ENCODE measurements at regions not wholly inside any gene's neighbourhood (a gene's known extent, or its start where the extent isn't known, plus 50 kb on each side); places are given as distances from the start of the nearest gene placed in this dataset.
"Not testable (repeated sequence)": the region's sequence is repeated elsewhere in the genome, so short reads cannot be mapped to it uniquely, and the experiment has no call there.

- no peaks in the 10 kb centered on the region for H3K36me3 ChIP-seq
- no peak for DNase-seq
- WGBS, 2 donors, result 79 to 81% methylated on average over 9 of the region's 9 CpGs
- intact Hi-C loops (cut with DNase I), result no loop called here
- no peak overlapping the region for H3K4me3 ChIP-seq
- H3K27ac ChIP-seq, result no peak overlapping the region
- no peaks in the 10 kb centered on the region for H3K9me3 ChIP-seq
- H3K4me1 ChIP-seq, result no peaks in the 10 kb centered on the region
- TF ChIP-seq EP300 (IDR thresholded peaks at IDR 0.05) (no peak), POLR2A (IDR thresholded peaks at IDR 0.05) (no peak), POLR2AphosphoS5 (IDR thresholded peaks at IDR 0.05) (no peak), CTCF (IDR thresholded peaks at IDR 0.05) (no peak)
- no peaks in the 10 kb centered on the region for H3K27me3 ChIP-seq
These were observed 921.8 kb upstream of the PCDH10 start for GRCh38 chr4:132227151-132227856.

GRCh38 chr4:132227857-132228165 lies 921.3 kb upstream of the PCDH10 start:
- H3K4me1 ChIP-seq; DNase-seq; intact Hi-C loops (cut with DNase I); H3K27ac ChIP-seq; H3K36me3 ChIP-seq; H3K9me3 ChIP-seq; H3K27me3 ChIP-seq; H3K4me3 ChIP-seq: not testable (repeated sequence)
- 61 to 68% methylated on average over 11 of the region's 11 CpGs for WGBS, 2 donors

GRCh38 chr4:132228676-132229075 lies 920.4 kb upstream of the PCDH10 start:
- H3K4me3 ChIP-seq, result no peak overlapping the region
- no peak for DNase-seq
- no peak overlapping the region for H3K27ac ChIP-seq
- no peaks in the 10 kb centered on the region for H3K27me3 ChIP-seq
- no peaks in the 10 kb centered on the region for H3K36me3 ChIP-seq
- no peaks in the 10 kb centered on the region for H3K4me1 ChIP-seq
- no peak for TF ChIP-seq CTCF (IDR thresholded peaks at IDR 0.05)
- TF ChIP-seq POLR2AphosphoS5 (IDR thresholded peaks at IDR 0.05), result no peak
- no peak for TF ChIP-seq POLR2A (IDR thresholded peaks at IDR 0.05)
- TF ChIP-seq EP300 (IDR thresholded peaks at IDR 0.05), result no peak
- H3K9me3 ChIP-seq, result no peaks in the 10 kb centered on the region
- intact Hi-C loops (cut with DNase I), result no loop called here

- no peaks in the 10 kb centered on the region for H3K4me1 ChIP-seq
- intact Hi-C loops (cut with DNase I), result no loop called here
- TF ChIP-seq POLR2AphosphoS5 (IDR thresholded peaks at IDR 0.05) (no peak), POLR2A (IDR thresholded peaks at IDR 0.05) (no peak), EP300 (IDR thresholded peaks at IDR 0.05) (no peak), CTCF (IDR thresholded peaks at IDR 0.05) (no peak)
- no peak for DNase-seq
- no peaks in the 10 kb centered on the region for H3K9me3 ChIP-seq
- no peaks in the 10 kb centered on the region for H3K36me3 ChIP-seq
- H3K27ac ChIP-seq, result no peak overlapping the region
- no peaks in the 10 kb centered on the region for H3K27me3 ChIP-seq
- H3K4me3 ChIP-seq, result no peak overlapping the region
- WGBS, 2 donors, result 80 to 83% methylated on average over 6 of the region's 6 CpGs
These were observed 919.1 kb upstream of the PCDH10 start for GRCh38 chr4:132230025-132230424.

GRCh38 chr4:132238697-132239096 lies 910.4 kb upstream of the PCDH10 start:
- WGBS, 2 donors, result 22 to 60% methylated on average over 1 of the region's 1 CpG
- H3K9me3 ChIP-seq, result no peaks in the 10 kb centered on the region
- intact Hi-C loops (cut with DNase I), result no loop called here

GRCh38 chr4:132240081-132240480 lies 909.0 kb upstream of the PCDH10 start:
- DNase-seq, result no peak
- TF ChIP-seq CTCF (IDR thresholded peaks at IDR 0.05) (no peak), EP300 (IDR thresholded peaks at IDR 0.05) (no peak), POLR2AphosphoS5 (IDR thresholded peaks at IDR 0.05) (no peak), POLR2A (IDR thresholded peaks at IDR 0.05) (no peak)
- H3K27ac ChIP-seq, result no peak overlapping the region
- H3K9me3 ChIP-seq, result no peaks in the 10 kb centered on the region
- intact Hi-C loops (cut with DNase I), result no loop called here
- 48 to 84% methylated on average over 4 of the region's 4 CpGs for WGBS, 2 donors
- no peaks in the 10 kb centered on the region for H3K27me3 ChIP-seq
- H3K4me1 ChIP-seq, result no peaks in the 10 kb centered on the region
- H3K36me3 ChIP-seq, result no peaks in the 10 kb centered on the region
- no peak overlapping the region for H3K4me3 ChIP-seq

More at GRCh38 chr4:132238697-132239096, 910.4 kb upstream of the PCDH10 start:
- Histone ChIP-seq H3K4me1 (no peaks in the 10 kb centered on the region), H3K27ac (no peak overlapping the region), H3K4me3 (no peak overlapping the region), H3K36me3 (no peaks in the 10 kb centered on the region), H3K27me3 (no peaks in the 10 kb centered on the region)
- no peak for DNase-seq
- TF ChIP-seq POLR2AphosphoS5 (IDR thresholded peaks at IDR 0.05), result no peak

All from sigmoid colon (tissue), 6 donors.